ENCODE measurements at regions not wholly inside any gene's neighbourhood (a gene's known extent, or its start where the extent isn't known, plus 50 kb on each side); places are given as distances from the start of the nearest gene placed in this dataset.

DNA sequence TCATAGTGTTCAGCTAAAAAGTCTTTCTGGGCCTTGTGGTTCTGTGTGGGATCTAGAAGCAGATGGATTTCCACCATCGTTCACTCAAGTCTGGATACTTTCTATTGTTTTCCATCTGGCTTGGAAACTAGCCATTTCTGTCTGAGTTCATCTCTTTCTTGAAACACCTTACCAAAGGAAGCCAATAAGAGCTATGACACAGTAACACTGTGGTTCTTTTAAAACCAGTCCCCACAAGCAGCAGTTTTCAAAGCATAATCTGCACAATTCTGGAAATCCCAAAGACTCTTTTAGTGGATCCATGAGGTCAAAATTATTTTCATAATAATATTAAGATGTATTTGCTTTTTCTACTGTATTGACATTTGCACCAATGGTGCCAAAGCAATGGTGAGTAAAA, 234.2 kb upstream of the TET2 start:
- Histone ChIP-seq H3K4me1 (ENCODE audit: control insufficient read depth, insufficient read depth, low read length) (no peaks in the 10 kb centered on the region), H3K4me3 (ENCODE audit: low read depth, low read length) (no peak overlapping the region), H3K36me3 (ENCODE audit: control insufficient read depth in 2 of 2, insufficient read depth in 1 of 2, low read length in 2 of 2) (no peaks in the 10 kb centered on the region), H3K9me3 (ENCODE audit: control insufficient read depth, insufficient read depth, low read depth, low read length) (no peaks in the 10 kb centered on the region), H3K27ac (ENCODE audit: extremely low read depth, low read depth, low read length) (no peak overlapping the region)
- POLR2A ChIA-PET, result no interaction called here
- CTCF ChIA-PET, result no interaction called here
- TF ChIP-seq ZNF624 (tag by site-specific recombination; IDR thresholded peaks at IDR 0.05), result no peak
- no peak for TF ChIP-seq ZNF114 (tag by site-specific recombination; IDR thresholded peaks at IDR 0.05)
- TF ChIP-seq ZNF19 (tag by site-specific recombination; IDR thresholded peaks at IDR 0.05; ENCODE audit: low read depth), result no peak
- TF ChIP-seq, protein P1, sequence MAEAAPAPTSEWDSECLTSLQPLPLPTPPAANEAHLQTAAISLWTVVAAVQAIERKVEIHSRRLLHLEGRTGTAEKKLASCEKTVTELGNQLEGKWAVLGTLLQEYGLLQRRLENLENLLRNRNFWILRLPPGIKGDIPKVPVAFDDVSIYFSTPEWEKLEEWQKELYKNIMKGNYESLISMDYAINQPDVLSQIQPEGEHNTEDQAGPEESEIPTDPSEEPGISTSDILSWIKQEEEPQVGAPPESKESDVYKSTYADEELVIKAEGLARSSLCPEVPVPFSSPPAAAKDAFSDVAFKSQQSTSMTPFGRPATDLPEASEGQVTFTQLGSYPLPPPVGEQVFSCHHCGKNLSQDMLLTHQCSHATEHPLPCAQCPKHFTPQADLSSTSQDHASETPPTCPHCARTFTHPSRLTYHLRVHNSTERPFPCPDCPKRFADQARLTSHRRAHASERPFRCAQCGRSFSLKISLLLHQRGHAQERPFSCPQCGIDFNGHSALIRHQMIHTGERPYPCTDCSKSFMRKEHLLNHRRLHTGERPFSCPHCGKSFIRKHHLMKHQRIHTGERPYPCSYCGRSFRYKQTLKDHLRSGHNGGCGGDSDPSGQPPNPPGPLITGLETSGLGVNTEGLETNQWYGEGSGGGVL (tag by site-specific recombination; IDR thresholded peaks at IDR 0.05), result no peak
- TF ChIP-seq ZNF561 (tag by site-specific recombination; IDR thresholded peaks at IDR 0.05; ENCODE audit: borderline replicate concordance), result no peak
- TF ChIP-seq, protein P2, sequence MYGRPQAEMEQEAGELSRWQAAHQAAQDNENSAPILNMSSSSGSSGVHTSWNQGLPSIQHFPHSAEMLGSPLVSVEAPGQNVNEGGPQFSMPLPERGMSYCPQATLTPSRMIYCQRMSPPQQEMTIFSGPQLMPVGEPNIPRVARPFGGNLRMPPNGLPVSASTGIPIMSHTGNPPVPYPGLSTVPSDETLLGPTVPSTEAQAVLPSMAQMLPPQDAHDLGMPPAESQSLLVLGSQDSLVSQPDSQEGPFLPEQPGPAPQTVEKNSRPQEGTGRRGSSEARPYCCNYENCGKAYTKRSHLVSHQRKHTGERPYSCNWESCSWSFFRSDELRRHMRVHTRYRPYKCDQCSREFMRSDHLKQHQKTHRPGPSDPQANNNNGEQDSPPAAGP (tag by site-specific recombination; IDR thresholded peaks at IDR 0.05), result no peak
- TF ChIP-seq ZNF747 (tag by site-specific recombination; IDR thresholded peaks at IDR 0.05), result no peak
- TF ChIP-seq TCF7L2 (IDR thresholded peaks at IDR 0.05; ENCODE audit: borderline replicate concordance, low read depth, low read length), result no peak
- no peak for TF ChIP-seq ZNF366 (tag by site-specific recombination; conservative IDR thresholded peaks at IDR 0.05)
- no peak for TF ChIP-seq ZNF791 (tag by site-specific recombination; IDR thresholded peaks at IDR 0.05)
- no peak for TF ChIP-seq ZNF155 (tag by site-specific recombination; IDR thresholded peaks at IDR 0.05)
- no peak for TF ChIP-seq KLF9 (tag by site-specific recombination; IDR thresholded peaks at IDR 0.05; ENCODE audit: low read depth)
- no peak for TF ChIP-seq HOXC10 (CRISPR knock-in tag; IDR thresholded peaks at IDR 0.05)

DNA sequence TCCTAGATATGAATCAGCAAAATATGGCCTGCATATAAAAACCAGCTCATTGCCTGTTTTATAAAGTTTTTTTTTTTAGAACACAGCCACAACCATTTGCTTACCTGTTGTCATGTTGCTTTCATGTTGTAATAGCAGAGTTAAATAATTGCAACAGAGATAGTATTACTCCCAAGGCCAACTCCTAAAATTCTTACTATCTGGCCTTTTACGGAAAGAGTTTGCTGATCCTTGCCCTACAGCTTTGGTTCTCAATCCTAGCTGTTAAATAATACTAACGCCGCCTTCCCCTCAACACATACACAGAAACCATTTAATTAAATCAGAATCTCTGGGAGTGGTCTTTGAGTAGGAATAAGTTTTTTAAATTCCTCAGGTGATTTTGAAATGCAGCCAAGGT, 231.3 kb upstream of the TET2 start:
- H3K9me3 ChIP-seq (ENCODE audit: control insufficient read depth, insufficient read depth, low read depth, low read length), result no peaks in the 10 kb centered on the region
- TF ChIP-seq ZNF10 (tag by site-specific recombination; IDR thresholded peaks at IDR 0.05), result no peak
- TF ChIP-seq ZNF558 (tag by site-specific recombination; IDR thresholded peaks at IDR 0.05), result no peak
- TF ChIP-seq ZNF701 (tag by site-specific recombination; IDR thresholded peaks at IDR 0.05), result no peak
- TF ChIP-seq, protein P3, sequence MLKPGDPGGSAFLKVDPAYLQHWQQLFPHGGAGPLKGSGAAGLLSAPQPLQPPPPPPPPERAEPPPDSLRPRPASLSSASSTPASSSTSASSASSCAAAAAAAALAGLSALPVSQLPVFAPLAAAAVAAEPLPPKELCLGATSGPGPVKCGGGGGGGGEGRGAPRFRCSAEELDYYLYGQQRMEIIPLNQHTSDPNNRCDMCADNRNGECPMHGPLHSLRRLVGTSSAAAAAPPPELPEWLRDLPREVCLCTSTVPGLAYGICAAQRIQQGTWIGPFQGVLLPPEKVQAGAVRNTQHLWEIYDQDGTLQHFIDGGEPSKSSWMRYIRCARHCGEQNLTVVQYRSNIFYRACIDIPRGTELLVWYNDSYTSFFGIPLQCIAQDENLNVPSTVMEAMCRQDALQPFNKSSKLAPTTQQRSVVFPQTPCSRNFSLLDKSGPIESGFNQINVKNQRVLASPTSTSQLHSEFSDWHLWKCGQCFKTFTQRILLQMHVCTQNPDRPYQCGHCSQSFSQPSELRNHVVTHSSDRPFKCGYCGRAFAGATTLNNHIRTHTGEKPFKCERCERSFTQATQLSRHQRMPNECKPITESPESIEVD (tag by site-specific recombination; IDR thresholded peaks at IDR 0.05), result no peak
- no peak for TF ChIP-seq ZBTB20 (tag by site-specific recombination; IDR thresholded peaks at IDR 0.05)
- no peak for TF ChIP-seq GFI1B (tag by site-specific recombination; IDR thresholded peaks at IDR 0.05)
- TF ChIP-seq ZNF23 (tag by site-specific recombination; IDR thresholded peaks at IDR 0.05; ENCODE audit: borderline replicate concordance), result no peak
- TF ChIP-seq, protein P4, sequence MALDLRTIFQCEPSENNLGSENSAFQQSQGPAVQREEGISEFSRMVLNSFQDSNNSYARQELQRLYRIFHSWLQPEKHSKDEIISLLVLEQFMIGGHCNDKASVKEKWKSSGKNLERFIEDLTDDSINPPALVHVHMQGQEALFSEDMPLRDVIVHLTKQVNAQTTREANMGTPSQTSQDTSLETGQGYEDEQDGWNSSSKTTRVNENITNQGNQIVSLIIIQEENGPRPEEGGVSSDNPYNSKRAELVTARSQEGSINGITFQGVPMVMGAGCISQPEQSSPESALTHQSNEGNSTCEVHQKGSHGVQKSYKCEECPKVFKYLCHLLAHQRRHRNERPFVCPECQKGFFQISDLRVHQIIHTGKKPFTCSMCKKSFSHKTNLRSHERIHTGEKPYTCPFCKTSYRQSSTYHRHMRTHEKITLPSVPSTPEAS (tag by site-specific recombination; IDR thresholded peaks at IDR 0.05), result no peak
- no peak for TF ChIP-seq ZNF174 (tag by site-specific recombination; IDR thresholded peaks at IDR 0.05)
- TF ChIP-seq GLI4 (tag by site-specific recombination; IDR thresholded peaks at IDR 0.05), result no peak
- no peak for TF ChIP-seq ZNF624 (tag by site-specific recombination; IDR thresholded peaks at IDR 0.05)
- TF ChIP-seq PRDM1 (tag by site-specific recombination; IDR thresholded peaks at IDR 0.05), result no peak
- no peak for TF ChIP-seq ZNF184 (tag by site-specific recombination; IDR thresholded peaks at IDR 0.05)
- TF ChIP-seq ZNF629 (tag by site-specific recombination; IDR thresholded peaks at IDR 0.05), result no peak
- ChIA-PET POLR2A (no interaction called here), CTCF (interaction anchor here (0.6 kb wide), 1 partner anchor 226 kb away, joined by 3 read pairs; no protein-coding TSS in a partner anchor)
- H3K27ac ChIP-seq (ENCODE audit: extremely low read depth, low read depth, low read length), result no peak overlapping the region
- H3K36me3 ChIP-seq (ENCODE audit: control insufficient read depth in 2 of 2, insufficient read depth in 1 of 2, low read length in 2 of 2), result no peaks in the 10 kb centered on the region
- H3K4me3 ChIP-seq (ENCODE audit: low read depth, low read length), result no peak overlapping the region
- H3K4me1 ChIP-seq (ENCODE audit: control insufficient read depth, insufficient read depth, low read length), result no peaks in the 10 kb centered on the region

All from HEK293 (cell line).